Mesendoderm (in vitro differentiated cells): ENCODE measurements at regions not wholly inside any gene's neighbourhood (a gene's known extent, or its start where the extent isn't known, plus 50 kb on each side); places are given as distances from the start of the nearest gene placed in this dataset.
"Not testable (repeated sequence)": the region's sequence is repeated elsewhere in the genome, so short reads cannot be mapped to it uniquely, and the experiment has no call there.

Source experiments
- DNase-seq: peaks from one replicate; pipeline ENCODE4 v3.0.0; 2013
- H2AK5ac ChIP-seq: 2 replicates; pipeline ENCODE4 v1.6.1; 2013; ENCODE audit warnings: low read length, inconsistent platforms
- H2BK120ac ChIP-seq: 2 replicates; pipeline ENCODE4 v1.6.1; 2013; ENCODE audit warnings: low read depth, mild to moderate bottlenecking, low read length, moderate library complexity, mixed read lengths
- H2BK15ac ChIP-seq: replicated peaks from 2 replicates; pipeline ENCODE4 v1.6.1; 2013; ENCODE audit warnings: low read depth, mild to moderate bottlenecking, moderate library complexity
- H2BK5ac ChIP-seq: 2 replicates; pipeline ENCODE4 v1.6.1; 2013; ENCODE audit warnings: low read length, inconsistent platforms
- H3K18ac ChIP-seq: 2 replicates; pipeline ENCODE4 v1.6.1; 2013; ENCODE audit warnings: mild to moderate bottlenecking, low read length, mixed read lengths
- H3K23ac ChIP-seq: one replicate; pipeline ENCODE4 v1.6.1; 2013; ENCODE audit warnings: low read length
- H3K27ac ChIP-seq: 2 replicates; pipeline ENCODE4 v1.5.1; 2013; ENCODE audit warnings: low read depth, mild to moderate bottlenecking, inconsistent platforms, low read length, moderate library complexity
- H3K27me3 ChIP-seq: 2 replicates; pipeline ENCODE4 v1.6.1; 2013; ENCODE audit warnings: low read length, control low read depth, mild to moderate bottlenecking, inconsistent platforms; ENCODE audit not compliant: insufficient read depth, poor library complexity
- H3K36me3 ChIP-seq: 2 replicates; pipeline ENCODE4 v1.6.1; 2013; ENCODE audit warnings: low read length, inconsistent platforms; ENCODE audit not compliant: control insufficient read depth, insufficient read depth
- H3K4ac ChIP-seq: one replicate; pipeline ENCODE4 v1.6.1; 2013; ENCODE audit warnings: low read depth, mild to moderate bottlenecking, low read length, moderate library complexity
- H3K4me1 ChIP-seq: 2 replicates; pipeline ENCODE4 v1.6.1; 2013; ENCODE audit warnings: low read depth, low read length, inconsistent platforms; ENCODE audit not compliant: control insufficient read depth
- H3K4me2 ChIP-seq: 2 replicates; pipeline ENCODE4 v1.6.1; 2013; ENCODE audit warnings: low read length
- H3K4me3 ChIP-seq: 2 replicates; pipeline ENCODE4 v1.5.1; 2013; ENCODE audit warnings: mild to moderate bottlenecking, low read length
- H3K56ac ChIP-seq: one replicate; pipeline ENCODE4 v1.6.1; 2013; ENCODE audit warnings: low read length
- H3K79me1 ChIP-seq: 2 replicates; pipeline ENCODE4 v1.6.1; 2013; ENCODE audit warnings: low read length, inconsistent platforms
- H3K79me2 ChIP-seq: 2 replicates; pipeline ENCODE4 v1.6.1; 2013; ENCODE audit warnings: mild to moderate bottlenecking, low read length; ENCODE audit not compliant: control insufficient read depth, insufficient read depth
- H3K9ac ChIP-seq: 2 replicates; pipeline ENCODE4 v1.6.1; 2013; ENCODE audit warnings: low read length, inconsistent platforms
- H4K5ac ChIP-seq: one replicate; pipeline ENCODE4 v1.6.1; 2013; ENCODE audit warnings: low read length
- H4K8ac ChIP-seq: one replicate; pipeline ENCODE4 v1.6.1; 2013; ENCODE audit warnings: low read depth, mild to moderate bottlenecking, control low read depth, low read length, moderate library complexity
- WGBS: extraction: QIAGEN DNeasy Blood & Tissue Kit; methylation state at CpG from one replicate; pipeline ENCODE4 v1.1.7; 2013; ENCODE audit warnings: low lambda C conversion rate, missing lambda C conversion rate; ENCODE audit not compliant: insufficient coverage; ENCODE audit errors: extremely low coverage; 5-methylcytosine and 5-hydroxymethylcytosine counted together

GRCh38 chr2:238723740-238724320 lies 124.1 kb upstream of the TWIST2 start:
- WGBS, result no CpG with 5 or more reads among the region's 8 CpGs
- not testable (repeated sequence) for H3K27me3 ChIP-seq, H3K4me3 ChIP-seq, H2BK5ac ChIP-seq, DNase-seq, H2BK15ac ChIP-seq, H3K18ac ChIP-seq, H3K4me2 ChIP-seq, H3K23ac ChIP-seq, H3K36me3 ChIP-seq, H4K8ac ChIP-seq, H3K9ac ChIP-seq, H3K79me2 ChIP-seq, H3K56ac ChIP-seq, H3K4me1 ChIP-seq, H3K79me1 ChIP-seq, H3K4ac ChIP-seq, H3K27ac ChIP-seq, H2BK120ac ChIP-seq, H4K5ac ChIP-seq, H2AK5ac ChIP-seq

- H3K36me3 ChIP-seq, result no peaks in the 10 kb centered on the region
- no peak overlapping the region for H3K4me3 ChIP-seq
- no peak overlapping the region for H2BK120ac ChIP-seq
- no peaks in the 10 kb centered on the region for H3K79me1 ChIP-seq
- no peak overlapping the region for H3K23ac ChIP-seq
- no peak overlapping the region for H3K18ac ChIP-seq
- no peak for DNase-seq
- H3K27ac ChIP-seq, result no peak overlapping the region
- no peak overlapping the region for H3K4ac ChIP-seq
- H4K5ac ChIP-seq, result no peak overlapping the region
- no peak overlapping the region for H3K4me2 ChIP-seq
- no peaks in the 10 kb centered on the region for H3K79me2 ChIP-seq
- no peak overlapping the region for H2AK5ac ChIP-seq
- no peak overlapping the region for H4K8ac ChIP-seq
- H2BK15ac ChIP-seq, result no peak overlapping the region
- H2BK5ac ChIP-seq, result no peak overlapping the region
- H3K56ac ChIP-seq, result no peak overlapping the region
- WGBS, result no CpG with 5 or more reads among the region's 8 CpGs
- no peaks in the 10 kb centered on the region for H3K4me1 ChIP-seq
- H3K9ac ChIP-seq, result no peak overlapping the region
- no peaks in the 10 kb centered on the region for H3K27me3 ChIP-seq
Measured at GRCh38 chr2:238724728-238725127, 123.2 kb upstream of the TWIST2 start.

DNA sequence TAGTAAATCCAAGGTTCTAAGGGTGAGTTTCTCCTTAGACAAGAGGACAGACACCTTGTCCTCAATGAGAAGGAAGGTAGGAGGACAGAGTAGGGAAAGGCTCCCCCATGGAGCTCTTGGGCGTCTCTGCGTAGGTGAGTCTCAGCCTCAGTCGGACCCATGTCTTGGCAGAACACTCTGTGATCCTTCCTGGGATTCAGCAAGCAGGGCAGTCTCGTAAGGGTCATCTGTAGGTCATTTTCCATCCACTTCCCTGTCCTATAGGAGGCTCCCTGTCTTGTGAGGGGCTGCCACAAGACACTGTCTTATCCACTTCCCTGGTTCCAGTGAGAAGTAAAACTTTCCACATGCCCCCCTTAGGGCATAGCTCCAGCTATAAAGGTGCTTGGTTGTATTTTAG lies 122.6 kb upstream of the TWIST2 start:
- no peak overlapping the region for H3K56ac ChIP-seq
- H3K27me3 ChIP-seq, result no peaks in the 10 kb centered on the region
- no peaks in the 10 kb centered on the region for H3K36me3 ChIP-seq
- no peak overlapping the region for H3K4me3 ChIP-seq
- H3K4ac ChIP-seq, result no peak overlapping the region
- DNase-seq, result no peak
- H3K18ac ChIP-seq, result no peak overlapping the region
- H3K79me2 ChIP-seq, result no peaks in the 10 kb centered on the region
- no peak overlapping the region for H4K5ac ChIP-seq
- H3K4me1 ChIP-seq, result no peaks in the 10 kb centered on the region
- H4K8ac ChIP-seq, result no peak overlapping the region
- WGBS, result no CpG with 5 or more reads among the region's 4 CpGs
- no peak overlapping the region for H3K23ac ChIP-seq
- no peaks in the 10 kb centered on the region for H3K79me1 ChIP-seq
- no peak overlapping the region for H3K27ac ChIP-seq
- no peak overlapping the region for H2BK120ac ChIP-seq
- no peak overlapping the region for H2AK5ac ChIP-seq
- H2BK15ac ChIP-seq, result no peak overlapping the region
- no peak overlapping the region for H2BK5ac ChIP-seq
- H3K4me2 ChIP-seq, result no peak overlapping the region
- H3K9ac ChIP-seq, result no peak overlapping the region

DNA sequence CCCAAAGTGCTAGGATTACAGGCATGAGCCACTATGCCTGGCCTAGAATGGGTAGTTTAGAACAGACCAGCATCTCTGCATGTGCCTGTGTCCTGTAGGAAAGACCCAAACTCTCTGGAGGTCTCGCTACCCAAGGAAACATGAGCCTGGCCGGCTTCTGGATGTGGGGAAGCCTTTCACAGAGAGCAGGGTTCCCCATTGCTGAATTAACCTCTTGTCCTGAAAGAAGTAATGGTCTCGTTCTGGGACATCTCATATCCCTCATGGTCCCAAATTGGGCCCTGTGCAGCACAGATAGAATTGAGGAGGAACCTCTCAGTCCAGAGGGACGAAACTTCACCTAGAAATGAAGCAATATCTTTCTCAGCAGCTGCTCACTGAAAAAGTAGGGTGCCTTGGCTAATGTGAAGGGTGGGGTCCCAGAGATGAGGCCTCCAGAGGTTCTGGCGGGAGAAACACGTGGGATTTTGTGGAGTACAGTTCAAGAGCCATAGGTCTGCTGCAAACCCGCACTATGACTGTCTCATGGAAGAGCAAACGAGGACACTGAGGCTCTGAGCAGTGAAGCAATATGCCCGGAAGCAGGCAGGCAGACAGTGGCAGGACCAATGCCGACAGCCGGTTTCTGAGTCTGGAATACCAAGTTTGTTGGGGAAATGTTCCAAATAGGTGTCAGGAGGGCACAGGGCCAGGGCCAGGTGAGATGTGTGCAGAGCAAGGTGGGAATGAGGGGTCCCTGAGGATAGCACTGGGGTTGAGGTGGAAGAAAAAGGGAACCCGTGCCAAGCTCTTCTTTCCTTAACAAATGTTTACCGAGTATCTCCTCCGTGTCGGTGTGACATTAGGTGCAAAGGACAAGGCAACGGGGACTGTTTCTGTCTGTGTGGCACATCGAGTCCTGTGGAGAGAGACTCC lies 121.0 kb upstream of the TWIST2 start:
- no CpG with 5 or more reads among the region's 17 CpGs for WGBS
- no peak overlapping the region for H3K56ac ChIP-seq
- H2BK5ac ChIP-seq, result no peak overlapping the region

DNA sequence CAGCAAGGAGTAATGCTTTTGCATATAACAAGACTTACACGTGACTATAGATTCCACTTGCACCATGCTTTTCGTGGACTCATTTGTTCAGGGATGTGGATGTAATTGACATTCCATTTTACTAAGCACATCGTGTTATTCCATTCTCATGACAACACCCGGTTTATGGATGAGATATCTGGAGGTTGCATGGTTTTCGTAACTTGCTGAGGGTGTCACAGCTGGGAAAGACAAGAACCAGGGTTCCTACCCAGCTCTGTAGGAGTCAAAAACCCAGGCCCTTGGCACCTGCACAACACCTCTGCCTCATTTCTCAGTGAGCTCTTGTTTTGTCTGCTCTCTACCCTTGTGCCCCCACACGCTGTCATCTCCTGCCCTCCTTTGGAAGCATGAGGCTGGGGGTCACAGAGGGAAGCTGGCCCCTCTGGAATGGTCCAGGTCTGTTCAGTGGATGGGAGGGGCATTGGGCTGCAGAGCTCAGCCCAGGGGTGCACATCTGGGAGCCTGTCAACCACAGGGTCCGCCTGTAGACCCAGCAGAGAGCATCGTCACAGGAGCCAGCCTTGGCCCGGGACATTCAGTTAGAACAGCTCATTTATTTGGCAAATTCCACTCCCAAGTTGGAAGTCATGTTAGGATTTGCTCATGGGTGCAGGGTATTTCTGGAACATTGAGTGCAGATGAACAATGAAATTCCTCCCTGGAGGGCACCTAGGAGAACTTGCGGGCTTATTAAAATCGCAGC lies 120.1 kb upstream of the TWIST2 start:
- Histone ChIP-seq H3K23ac (no peak overlapping the region), H3K27ac (no peak overlapping the region), H2BK5ac (no peak overlapping the region), H3K18ac (no peak overlapping the region), H3K4me3 (no peak overlapping the region), H3K36me3 (no peaks in the 10 kb centered on the region), H3K9ac (no peak overlapping the region), H3K56ac (no peak overlapping the region), H3K4me1 (no peaks in the 10 kb centered on the region), H4K8ac (no peak overlapping the region), H4K5ac (no peak overlapping the region), H3K4ac (no peak overlapping the region), H2BK120ac (no peak overlapping the region), H3K79me1 (no peaks in the 10 kb centered on the region), H2AK5ac (no peak overlapping the region), H3K79me2 (no peaks in the 10 kb centered on the region), H3K4me2 (no peak overlapping the region), H3K27me3 (no peaks in the 10 kb centered on the region), H2BK15ac (no peak overlapping the region)
- no CpG with 5 or more reads among the region's 11 CpGs for WGBS
- DNase-seq, result no peak

More for the DNA sequence above, 121.0 kb upstream of the TWIST2 start:
- Histone ChIP-seq H3K23ac (no peak overlapping the region), H2BK15ac (no peak overlapping the region), H2AK5ac (no peak overlapping the region), H3K27me3 (no peaks in the 10 kb centered on the region), H3K9ac (no peak overlapping the region), H3K79me1 (no peaks in the 10 kb centered on the region), H3K4me2 (no peak overlapping the region), H2BK120ac (no peak overlapping the region), H3K18ac (no peak overlapping the region), H4K8ac (no peak overlapping the region), H3K27ac (no peak overlapping the region), H4K5ac (no peak overlapping the region), H3K4me3 (no peak overlapping the region), H3K4ac (no peak overlapping the region), H3K79me2 (no peaks in the 10 kb centered on the region), H3K4me1 (no peaks in the 10 kb centered on the region), H3K36me3 (no peaks in the 10 kb centered on the region)
- no peak for DNase-seq
